Activated CD4-positive, alpha-beta memory T cell treated with anti-CD3 and anti-CD28 coated beads, Interleukin-2, amount 10 ng/mL, durations not matched to agents 7 days and 5 days (primary cell): ENCODE measurements at regions not wholly inside any gene's neighbourhood (a gene's known extent, or its start where the extent isn't known, plus 50 kb on each side); places are given as distances from the start of the nearest gene placed in this dataset.
A peak's percentile ranks its signal among the peaks of the same experiment; 100 is the strongest.

Experiments used
- CTCF ChIA-PET: fragments of 350-600 bp; sonication (Branson Sonifier 250); formaldehyde crosslinking; loops from one replicate; lab custom pipeline; 2021; ENCODE audit warnings: antibody characterized with exemption, inconsistent platforms; lab: Charles Lee
- POLR2A ChIA-PET: fragments of 350-600 bp; sonication (Branson Sonifier 250); formaldehyde crosslinking; loops from one replicate; lab custom pipeline; 2021; ENCODE audit warnings: antibody characterized with exemption; lab: Charles Lee
- DNase-seq: peaks from one replicate; pipeline ENCODE4 v3.0.0-alpha.2; 2020
- H3K27ac Mint-ChIP-seq: one replicate; pipeline ENCODE4 v1.8.0; 2021; ENCODE audit warnings: mild to moderate bottlenecking, mixed read lengths
- H3K27me3 Mint-ChIP-seq: one replicate; pipeline ENCODE4 v1.8.0; 2021; ENCODE audit warnings: mixed read lengths
- H3K36me3 Mint-ChIP-seq: one replicate; pipeline ENCODE4 v1.8.0; 2021; ENCODE audit warnings: low read depth, mixed read lengths
- H3K4me1 Mint-ChIP-seq: one replicate; pipeline ENCODE4 v1.8.0; 2021; ENCODE audit warnings: mixed read lengths
- H3K4me3 Mint-ChIP-seq: one replicate; pipeline ENCODE4 v1.8.0; 2021; ENCODE audit warnings: mild to moderate bottlenecking, mixed read lengths
- H3K9me3 Mint-ChIP-seq: one replicate; pipeline ENCODE4 v1.8.0; 2021; ENCODE audit warnings: mixed read lengths

DNA sequence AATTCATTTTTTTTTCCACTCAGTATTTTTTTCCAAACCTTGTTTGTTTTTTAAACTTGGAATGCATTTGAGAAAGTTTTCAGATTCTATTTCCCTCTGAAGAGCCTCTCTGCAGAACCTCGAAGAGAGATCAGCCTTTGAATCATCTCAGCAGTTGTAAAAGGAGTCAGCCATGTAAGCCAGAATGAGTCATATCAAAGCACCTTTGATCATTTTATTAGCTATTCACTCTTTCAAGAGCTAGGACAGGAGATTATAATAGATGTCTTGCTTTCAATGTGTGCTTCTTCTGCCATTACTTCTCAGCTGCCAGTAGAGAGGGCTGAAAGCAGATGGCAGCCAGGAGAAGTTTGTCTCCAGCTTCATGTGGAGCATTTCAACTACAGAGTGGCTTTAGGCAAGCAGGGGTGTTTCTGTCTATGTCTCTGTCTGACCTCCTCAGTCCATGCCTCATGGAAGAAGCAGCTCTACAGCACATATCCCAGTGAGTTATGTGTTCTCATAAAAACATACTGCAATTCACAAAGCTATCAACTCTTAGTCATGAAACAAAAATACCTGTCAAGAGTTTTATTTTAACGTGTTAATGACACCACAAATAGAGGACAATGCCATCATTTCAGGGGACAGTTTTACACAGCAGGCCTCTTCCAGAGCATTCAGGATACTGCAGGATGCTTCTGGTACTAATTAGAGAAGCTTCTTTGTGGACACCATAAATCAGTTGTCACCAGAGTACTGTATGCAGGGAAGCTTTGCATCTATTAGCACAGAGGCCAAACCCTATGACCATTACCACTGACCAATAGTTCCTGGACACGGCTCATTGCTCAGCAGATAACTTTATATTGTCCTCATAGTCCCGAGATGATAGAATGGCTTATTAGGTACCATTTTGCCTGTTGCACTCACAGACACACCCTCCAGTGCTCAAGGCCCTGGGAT lies 94.3 kb downstream of the NHLRC3 start:
- CTCF ChIA-PET = no interaction called here
- H3K36me3 Mint-ChIP-seq = no peaks in the 10 kb centered on the region
- DNase-seq = no peak
- POLR2A ChIA-PET = no interaction called here
- H3K9me3 Mint-ChIP-seq = no peaks in the 10 kb centered on the region
- no peak overlapping the region for H3K4me3 Mint-ChIP-seq
- H3K27ac Mint-ChIP-seq = no peak overlapping the region
- peaks cover 1% of the 10 kb centered on the region for H3K27me3 Mint-ChIP-seq
- H3K4me1 Mint-ChIP-seq = no peaks in the 10 kb centered on the region

DNA sequence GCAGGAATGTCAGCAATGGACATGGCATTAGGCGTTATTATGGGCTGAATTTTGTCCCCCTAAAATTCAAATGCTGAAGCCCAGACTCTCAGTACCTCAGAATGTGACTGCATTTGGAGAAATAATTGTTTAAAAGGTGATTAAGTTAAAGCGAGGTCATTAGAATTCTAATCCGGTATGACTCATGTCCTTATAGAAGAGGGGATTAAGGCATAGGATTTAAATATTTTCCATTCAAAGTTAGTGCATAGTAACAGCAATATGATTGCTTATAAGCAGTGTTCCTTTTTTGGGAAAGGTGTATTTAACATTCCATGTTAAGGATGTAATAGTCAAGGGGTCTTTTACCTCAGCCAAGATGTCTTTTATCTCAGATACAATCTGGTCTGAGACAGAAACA lies 95.5 kb downstream of the NHLRC3 start:
- H3K4me1 Mint-ChIP-seq = no peaks in the 10 kb centered on the region
- no peak overlapping the region for H3K27ac Mint-ChIP-seq
- H3K27me3 Mint-ChIP-seq = no peaks in the 10 kb centered on the region
- DNase-seq = no peak
- H3K9me3 Mint-ChIP-seq = no peaks in the 10 kb centered on the region
- no peak overlapping the region for H3K4me3 Mint-ChIP-seq
- CTCF ChIA-PET = interaction anchor here (0.7 kb wide), 1 partner anchor 112 kb away, joined by 3 read pairs; no protein-coding TSS in a partner anchor
- POLR2A ChIA-PET = no interaction called here
- H3K36me3 Mint-ChIP-seq = no peaks in the 10 kb centered on the region

DNA sequence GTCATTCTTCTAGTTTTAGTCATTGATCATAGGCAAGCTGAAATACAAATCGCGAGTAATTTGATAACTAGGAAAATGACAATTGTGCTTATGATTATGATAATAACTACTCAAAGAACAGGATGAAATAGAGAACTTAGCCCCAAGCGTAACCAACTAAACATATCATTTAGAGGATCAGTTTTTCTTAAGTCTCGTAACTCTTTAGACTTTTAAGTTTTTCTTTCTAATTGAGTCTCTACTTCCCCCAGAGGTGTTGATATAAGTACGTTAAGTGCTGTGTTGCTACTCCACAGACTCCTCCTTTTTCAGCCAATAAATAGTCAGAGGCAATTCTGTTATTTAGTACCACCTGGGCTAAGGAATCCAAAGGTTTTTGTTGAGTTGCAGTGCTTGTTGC lies 96.3 kb downstream of the NHLRC3 start:
- no peaks in the 10 kb centered on the region for H3K36me3 Mint-ChIP-seq
- H3K27me3 Mint-ChIP-seq = no peaks in the 10 kb centered on the region
- CTCF ChIA-PET = no interaction called here
- H3K9me3 Mint-ChIP-seq = no peaks in the 10 kb centered on the region
- H3K27ac Mint-ChIP-seq = no peak overlapping the region
- no peak overlapping the region for H3K4me3 Mint-ChIP-seq
- H3K4me1 Mint-ChIP-seq = no peaks in the 10 kb centered on the region
- POLR2A ChIA-PET = no interaction called here
- no peak for DNase-seq

DNA sequence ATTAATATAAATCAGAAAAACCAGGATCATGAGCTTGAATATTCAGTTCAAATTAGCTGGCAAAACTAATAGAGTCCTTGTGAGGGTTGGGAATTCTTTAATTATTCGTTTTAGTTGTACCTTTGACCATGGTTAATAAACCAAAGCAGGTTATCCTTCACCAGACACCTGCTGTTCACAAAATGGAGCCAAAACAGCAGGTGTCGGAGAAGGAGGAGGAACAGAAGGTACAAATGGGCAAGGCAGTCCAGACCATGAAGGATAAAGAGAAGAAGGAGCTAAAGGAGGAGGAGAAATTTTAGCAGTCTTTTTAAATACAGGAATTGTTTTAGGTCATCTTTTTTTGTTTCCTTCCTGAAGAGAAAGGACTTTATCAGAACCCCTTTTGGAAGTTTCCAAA lies 106.1 kb downstream of the NHLRC3 start:
- H3K27me3 Mint-ChIP-seq = peaks cover 21% of the 10 kb centered on the region
- CTCF ChIA-PET = interaction anchor here (0.5 to 1.7 kb wide), 7 partner anchors 31 to 1354 kb away, joined by 3 to 5 read pairs (median 4); no protein-coding TSS in a partner anchor
- POLR2A ChIA-PET = no interaction called here
- no peak for DNase-seq
- H3K4me1 Mint-ChIP-seq = peaks cover 9% of the 10 kb centered on the region
- H3K36me3 Mint-ChIP-seq = no peaks in the 10 kb centered on the region
- H3K27ac Mint-ChIP-seq = no peak overlapping the region
- H3K9me3 Mint-ChIP-seq = no peaks in the 10 kb centered on the region
- no peak overlapping the region for H3K4me3 Mint-ChIP-seq

DNA sequence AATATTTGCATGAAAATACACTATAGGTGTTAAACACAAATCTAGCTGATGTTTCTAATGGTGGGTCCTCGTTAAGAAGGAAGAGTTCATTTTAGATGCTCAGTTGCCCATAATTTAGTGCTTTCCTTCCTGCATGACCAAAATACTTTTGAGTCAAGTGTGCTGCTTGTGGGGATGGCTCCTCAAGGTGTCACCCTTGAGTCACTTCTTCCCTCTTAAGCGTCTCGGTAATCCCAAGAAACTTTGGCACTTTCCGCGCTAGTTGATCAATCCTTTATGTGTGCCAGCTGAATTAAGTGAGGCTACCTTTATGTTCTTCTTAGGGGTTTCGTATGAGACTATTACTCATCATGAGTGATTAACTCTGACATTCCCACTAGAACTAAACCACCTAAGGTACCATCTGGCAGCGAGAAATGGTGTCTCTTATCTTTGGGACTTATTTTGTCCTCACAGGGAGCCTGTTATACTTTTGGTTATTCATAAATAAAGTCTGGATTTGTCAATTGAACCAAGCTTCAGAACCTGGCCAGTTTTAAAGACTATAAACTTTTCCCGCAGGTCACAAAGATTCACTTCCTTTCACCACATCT lies 106.8 kb downstream of the NHLRC3 start:
- peak; percentile 28 for DNase-seq
- CTCF ChIA-PET = interaction anchor here (0.5 to 1.7 kb wide), 9 partner anchors 10 to 1354 kb away, joined by 3 to 5 read pairs (median 4); no protein-coding TSS in a partner anchor
- H3K27me3 Mint-ChIP-seq = peaks cover 21% of the 10 kb centered on the region
- no peak overlapping the region for H3K4me3 Mint-ChIP-seq
- no peak overlapping the region for H3K27ac Mint-ChIP-seq
- POLR2A ChIA-PET = no interaction called here
- peaks cover 9% of the 10 kb centered on the region for H3K4me1 Mint-ChIP-seq
- H3K36me3 Mint-ChIP-seq = no peaks in the 10 kb centered on the region
- no peaks in the 10 kb centered on the region for H3K9me3 Mint-ChIP-seq

DNA sequence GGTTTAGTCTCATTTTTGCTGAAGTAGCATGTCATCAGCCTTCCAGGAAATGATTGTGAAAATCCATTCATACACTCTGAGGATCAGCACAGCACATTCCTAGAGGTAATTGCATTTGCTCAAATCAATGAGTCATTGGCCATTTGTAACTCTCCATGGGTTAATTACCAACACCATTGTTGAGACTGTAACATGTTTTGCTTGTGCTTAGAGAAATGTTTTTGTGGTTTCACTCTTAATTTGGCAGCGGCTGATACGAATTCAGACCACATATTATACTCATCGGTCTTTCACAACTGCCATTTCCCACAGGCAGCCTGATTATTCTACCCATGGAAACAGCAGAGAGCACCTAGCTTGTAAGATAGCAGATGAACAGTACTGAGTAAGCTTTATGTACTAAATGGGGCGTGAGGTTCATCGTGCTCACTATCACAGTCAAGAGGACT lies 110.3 kb downstream of the NHLRC3 start:
- H3K9me3 Mint-ChIP-seq = no peaks in the 10 kb centered on the region
- peaks cover 9% of the 10 kb centered on the region for H3K4me1 Mint-ChIP-seq
- ChIA-PET CTCF (no interaction called here), POLR2A (no interaction called here)
- H3K36me3 Mint-ChIP-seq = no peaks in the 10 kb centered on the region
- H3K4me3 Mint-ChIP-seq = peak overlapping the region; percentile 2
- DNase-seq = no peak
- H3K27ac Mint-ChIP-seq = no peak overlapping the region
- H3K27me3 Mint-ChIP-seq = peaks cover 13% of the 10 kb centered on the region

DNA sequence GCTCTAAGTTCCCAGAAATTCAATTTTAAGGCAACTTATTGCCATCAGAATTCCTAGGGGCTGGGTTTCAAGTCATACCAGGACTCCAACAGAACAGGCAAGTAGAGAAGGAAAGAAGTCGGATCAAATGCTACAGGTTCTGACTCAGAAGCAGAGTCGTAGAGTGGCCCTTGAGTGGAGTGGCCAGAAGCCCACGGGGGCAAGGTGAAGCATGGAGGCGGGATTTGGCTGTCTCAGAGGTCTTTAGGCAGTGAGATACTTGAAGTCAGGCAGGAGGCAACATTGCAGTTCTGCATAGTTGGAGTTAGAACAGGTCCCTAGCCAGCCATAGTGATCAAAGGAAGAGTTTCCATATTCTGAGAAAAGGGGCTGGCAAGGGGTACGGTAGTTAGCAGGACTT lies 111.6 kb downstream of the NHLRC3 start:
- no peak overlapping the region for H3K27ac Mint-ChIP-seq
- no peaks in the 10 kb centered on the region for H3K36me3 Mint-ChIP-seq
- H3K4me3 Mint-ChIP-seq = no peak overlapping the region
- DNase-seq = no peak
- peaks cover 10% of the 10 kb centered on the region for H3K27me3 Mint-ChIP-seq
- H3K4me1 Mint-ChIP-seq = peaks cover 9% of the 10 kb centered on the region
- CTCF ChIA-PET = no interaction called here
- no peaks in the 10 kb centered on the region for H3K9me3 Mint-ChIP-seq
- POLR2A ChIA-PET = no interaction called here

DNA sequence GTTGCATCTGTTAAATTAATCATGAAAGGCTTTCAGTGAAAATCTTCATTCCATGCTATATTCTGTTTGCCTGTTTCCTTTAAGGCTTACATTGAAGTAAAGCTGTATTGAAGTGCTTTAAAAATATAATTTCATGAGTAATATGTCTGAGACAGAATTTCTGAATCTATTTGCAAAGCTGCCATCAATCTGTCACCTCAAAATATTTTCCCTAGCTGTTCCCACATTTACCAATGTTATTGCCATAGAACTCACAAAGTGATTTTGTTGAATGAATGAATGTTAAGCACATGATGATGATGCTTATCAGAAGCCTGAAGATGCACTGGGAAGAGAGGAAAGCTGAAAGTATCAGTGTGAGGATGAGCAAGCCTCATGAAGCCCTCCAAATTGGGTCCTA lies 115.8 kb downstream of the NHLRC3 start:
- no peaks in the 10 kb centered on the region for H3K9me3 Mint-ChIP-seq
- peaks cover 8% of the 10 kb centered on the region for H3K27me3 Mint-ChIP-seq
- no peak overlapping the region for H3K4me3 Mint-ChIP-seq
- DNase-seq = no peak
- no peaks in the 10 kb centered on the region for H3K36me3 Mint-ChIP-seq
- ChIA-PET CTCF (interaction anchor here (1.1 kb wide), 1 partner anchor 9 kb away, joined by 4 read pairs; no protein-coding TSS in a partner anchor), POLR2A (no interaction called here)
- H3K4me1 Mint-ChIP-seq = no peaks in the 10 kb centered on the region
- H3K27ac Mint-ChIP-seq = no peak overlapping the region

DNA sequence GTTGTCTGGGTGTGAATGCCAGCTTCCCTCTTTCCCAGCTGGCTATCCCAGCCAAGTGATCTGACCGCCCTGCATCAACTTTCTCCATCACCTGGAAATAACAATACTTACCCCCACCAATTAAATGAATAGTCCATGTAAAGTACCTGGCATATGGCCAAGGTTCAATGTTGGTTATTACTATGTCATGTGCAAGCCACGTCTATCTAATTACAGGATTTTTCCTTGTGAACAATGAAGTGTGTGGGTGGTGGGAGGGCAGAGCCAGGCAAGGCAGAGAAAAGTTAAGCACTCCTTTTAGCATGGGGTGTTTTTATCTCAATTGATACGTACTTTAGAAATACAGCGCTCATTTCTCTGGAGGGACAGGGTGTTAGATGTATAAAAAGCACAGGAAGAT lies 121.1 kb downstream of the NHLRC3 start:
- Mint-ChIP-seq H3K4me1 (no peaks in the 10 kb centered on the region), H3K36me3 (no peaks in the 10 kb centered on the region), H3K27ac (no peak overlapping the region), H3K9me3 (no peaks in the 10 kb centered on the region), H3K4me3 (no peak overlapping the region), H3K27me3 (peaks cover 15% of the 10 kb centered on the region)
- no peak for DNase-seq
- CTCF ChIA-PET = no interaction called here
- POLR2A ChIA-PET = no interaction called here

DNA sequence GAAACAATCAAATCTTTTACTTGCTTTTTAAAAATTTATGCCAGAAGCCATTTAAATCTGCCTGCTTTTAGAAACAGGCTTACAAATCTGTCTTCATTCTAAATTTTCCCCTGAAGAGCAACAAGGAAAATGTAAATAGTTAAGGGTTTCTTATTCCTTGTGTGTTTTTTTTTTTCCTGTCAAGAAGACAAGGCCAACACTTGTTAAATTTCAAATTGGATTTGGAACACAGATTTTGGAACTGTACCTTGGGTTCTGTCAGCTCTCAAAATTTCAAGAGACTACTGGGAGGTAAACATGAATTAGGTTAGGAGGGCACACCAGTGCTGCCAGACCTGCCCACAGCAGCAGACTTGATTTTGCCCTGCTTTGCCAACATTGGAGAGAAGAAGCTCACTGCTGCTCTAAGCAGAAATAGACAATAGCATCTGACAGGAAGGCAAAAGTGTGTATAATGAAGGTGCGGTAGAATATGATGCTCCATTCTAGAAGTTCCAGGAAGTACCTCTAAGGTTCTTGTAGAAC lies 121.7 kb downstream of the NHLRC3 start:
- no peaks in the 10 kb centered on the region for H3K36me3 Mint-ChIP-seq
- POLR2A ChIA-PET = no interaction called here
- H3K27me3 Mint-ChIP-seq = peaks cover 15% of the 10 kb centered on the region
- H3K9me3 Mint-ChIP-seq = no peaks in the 10 kb centered on the region
- H3K4me1 Mint-ChIP-seq = no peaks in the 10 kb centered on the region
- no peak overlapping the region for H3K27ac Mint-ChIP-seq
- CTCF ChIA-PET = no interaction called here
- no peak for DNase-seq
- H3K4me3 Mint-ChIP-seq = no peak overlapping the region

DNA sequence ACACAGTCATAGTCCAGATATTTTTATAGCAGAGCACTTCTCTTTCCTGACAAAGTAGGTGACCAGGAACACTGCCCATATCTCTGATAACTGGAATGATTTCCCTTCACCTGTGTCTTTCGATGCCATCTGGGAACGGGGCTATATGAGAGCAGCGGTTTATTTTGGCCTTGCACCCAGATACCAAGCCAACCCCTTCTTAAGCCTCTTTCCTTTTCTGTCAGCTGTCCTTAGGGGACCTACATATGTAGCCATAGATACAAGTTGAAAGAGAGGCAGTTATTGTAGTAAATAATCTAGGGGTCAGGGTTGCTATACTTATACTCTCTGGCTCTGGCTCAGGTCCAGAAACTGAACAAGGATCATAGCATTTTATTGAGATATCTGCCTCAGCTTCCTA lies 128.8 kb downstream of the NHLRC3 start:
- H3K27ac Mint-ChIP-seq = no peak overlapping the region
- ChIA-PET POLR2A (no interaction called here), CTCF (no interaction called here)
- H3K4me3 Mint-ChIP-seq = no peak overlapping the region
- H3K36me3 Mint-ChIP-seq = no peaks in the 10 kb centered on the region
- peaks cover 4% of the 10 kb centered on the region for H3K27me3 Mint-ChIP-seq
- H3K9me3 Mint-ChIP-seq = no peaks in the 10 kb centered on the region
- H3K4me1 Mint-ChIP-seq = no peaks in the 10 kb centered on the region
- no peak for DNase-seq

DNA sequence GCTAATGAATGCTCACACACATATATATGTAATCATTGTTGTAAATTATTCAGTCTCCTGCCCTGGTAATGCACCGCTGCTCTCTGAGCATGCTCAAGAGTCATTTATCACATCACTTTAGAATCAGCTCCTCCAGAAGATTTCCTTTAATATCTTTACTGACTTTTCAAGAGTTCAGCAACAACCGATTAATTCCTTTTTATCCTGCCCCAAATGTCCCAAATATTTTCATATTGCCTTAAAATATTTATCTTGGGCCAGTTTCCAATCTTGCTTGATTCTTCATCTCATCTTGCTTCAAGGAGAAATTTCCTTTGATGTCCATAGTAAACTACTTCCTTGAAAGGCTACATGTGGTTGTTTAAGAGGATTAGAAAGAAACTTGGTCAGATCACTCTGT lies 132.5 kb downstream of the NHLRC3 start:
- no peak overlapping the region for H3K27ac Mint-ChIP-seq
- DNase-seq = no peak
- H3K4me1 Mint-ChIP-seq = no peaks in the 10 kb centered on the region
- POLR2A ChIA-PET = no interaction called here
- H3K9me3 Mint-ChIP-seq = no peaks in the 10 kb centered on the region
- no peak overlapping the region for H3K4me3 Mint-ChIP-seq
- H3K27me3 Mint-ChIP-seq = no peaks in the 10 kb centered on the region
- no peaks in the 10 kb centered on the region for H3K36me3 Mint-ChIP-seq
- CTCF ChIA-PET = no interaction called here

DNA sequence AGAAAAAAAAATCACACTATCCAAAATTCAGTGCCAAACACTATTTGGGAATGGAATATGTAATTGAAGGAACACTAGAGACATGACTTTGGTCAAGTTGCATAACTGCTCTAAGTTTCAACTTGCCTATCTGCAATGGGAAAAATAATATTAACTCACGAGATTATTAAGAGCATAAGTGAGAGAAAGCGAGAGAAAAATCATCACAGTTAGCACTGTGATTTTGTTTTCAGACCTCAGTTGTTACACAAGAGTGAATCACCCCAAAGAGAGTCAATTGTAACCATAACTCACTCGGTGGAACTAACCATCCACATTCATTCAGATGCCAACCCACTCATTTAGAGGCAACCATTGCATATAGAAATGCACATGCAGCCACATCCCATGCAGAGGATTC lies 147.1 kb downstream of the NHLRC3 start:
- H3K4me3 Mint-ChIP-seq = no peak overlapping the region
- ChIA-PET CTCF (no interaction called here), POLR2A (no interaction called here)

More for the DNA sequence above, 147.1 kb downstream of the NHLRC3 start:
- H3K36me3 Mint-ChIP-seq = no peaks in the 10 kb centered on the region
- DNase-seq = no peak
- H3K27ac Mint-ChIP-seq = no peak overlapping the region
- H3K4me1 Mint-ChIP-seq = no peaks in the 10 kb centered on the region
- H3K9me3 Mint-ChIP-seq = no peaks in the 10 kb centered on the region
- peaks cover 17% of the 10 kb centered on the region for H3K27me3 Mint-ChIP-seq
